HG02610 (cell line): ENCODE measurements at regions not wholly inside any gene's neighbourhood (a gene's known extent, or its start where the extent isn't known, plus 50 kb on each side); places are given as distances from the start of the nearest gene placed in this dataset.

ENCODE experiments used
- ATAC-seq: cut with Tn5 transposase; IDR thresholded peaks from one replicate; pipeline ENCODE4 v1.9.1; 2021; ENCODE audit warnings: mild to moderate bottlenecking, moderate library complexity; ENCODE audit not compliant: unreplicated experiment

DNA sequence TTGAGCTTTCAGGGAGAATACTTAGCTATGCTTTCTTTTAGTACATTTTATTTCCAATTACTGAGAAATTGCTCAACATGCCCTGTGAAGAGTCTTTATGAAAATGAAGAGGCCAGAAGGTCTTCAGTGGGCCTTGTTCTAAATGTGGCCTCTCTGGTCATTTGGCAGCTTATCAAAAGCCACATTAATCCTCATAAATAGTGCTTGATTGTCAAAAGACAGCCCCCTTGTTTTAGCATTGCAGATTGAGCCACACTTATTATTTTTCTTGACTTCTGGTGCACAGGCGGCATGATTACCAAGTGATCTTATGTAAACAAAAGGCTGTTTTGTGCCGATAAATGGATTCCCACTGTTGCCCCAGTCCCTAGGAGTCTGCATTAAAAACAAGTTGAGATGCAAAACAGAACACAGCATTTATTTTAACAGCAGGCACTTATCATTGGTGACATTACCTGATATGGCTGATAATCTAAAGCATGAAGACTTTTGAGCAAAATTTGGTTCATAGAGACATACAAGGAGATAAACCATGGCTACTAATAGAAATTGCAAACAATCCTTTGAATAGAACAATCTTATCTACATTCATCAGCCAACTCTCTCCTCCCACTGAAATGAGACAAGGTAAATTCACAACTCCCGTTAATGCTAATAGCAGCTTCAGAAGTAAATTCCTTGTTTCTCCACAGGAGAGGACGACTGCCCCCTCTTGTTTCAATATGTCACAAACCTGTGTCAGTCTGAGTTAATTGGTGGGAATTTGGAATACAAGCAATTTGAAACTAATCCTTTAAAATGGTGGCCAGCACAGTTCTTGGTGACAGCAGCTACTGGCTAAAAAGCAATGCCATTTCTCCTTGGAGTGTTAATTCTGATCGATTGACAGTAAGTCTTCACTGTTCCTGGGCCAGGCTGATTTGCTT lies 194.3 kb downstream of the NSUN3 start:
- ATAC-seq = no peak

DNA sequence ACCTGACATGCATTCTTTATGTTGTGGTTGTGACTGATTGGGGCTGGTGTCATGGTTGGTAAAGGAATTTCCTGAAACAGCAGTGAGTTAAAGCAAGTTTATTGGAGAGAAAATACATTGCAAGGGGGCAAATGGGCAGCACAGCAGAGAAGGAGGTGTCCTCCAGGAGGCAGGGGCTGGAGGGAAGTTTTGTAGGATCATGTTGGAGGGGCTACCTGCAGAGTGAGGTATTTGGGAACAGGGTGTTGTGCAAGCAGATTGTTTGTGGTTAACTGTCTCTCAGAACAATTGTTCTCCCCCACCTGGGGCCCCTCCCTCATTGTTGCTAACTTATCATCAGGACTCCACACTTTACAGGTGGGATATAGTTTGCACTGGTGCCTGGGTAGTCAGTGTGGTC lies 196.0 kb downstream of the NSUN3 start:
- no peak for ATAC-seq

DNA sequence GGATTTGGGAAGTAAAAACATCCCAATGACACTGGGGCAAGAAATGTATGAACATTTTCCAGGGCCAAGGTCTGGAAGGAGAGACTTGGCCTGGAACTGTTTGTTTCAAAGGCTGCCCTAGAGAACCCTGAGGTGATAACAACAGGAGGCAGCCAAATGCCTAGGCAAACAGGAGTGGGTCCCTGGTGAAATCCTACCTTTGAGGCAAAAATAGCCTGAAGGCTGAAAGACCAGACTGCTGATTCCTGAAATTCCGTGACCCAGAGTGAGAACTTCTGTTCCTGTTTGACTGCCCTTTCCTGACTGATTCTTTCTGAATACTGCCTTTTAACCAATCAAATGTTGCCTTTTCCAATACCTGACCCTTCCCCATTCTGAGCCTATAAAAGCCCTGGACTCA lies 196.4 kb downstream of the NSUN3 start:
- no peak for ATAC-seq

DNA sequence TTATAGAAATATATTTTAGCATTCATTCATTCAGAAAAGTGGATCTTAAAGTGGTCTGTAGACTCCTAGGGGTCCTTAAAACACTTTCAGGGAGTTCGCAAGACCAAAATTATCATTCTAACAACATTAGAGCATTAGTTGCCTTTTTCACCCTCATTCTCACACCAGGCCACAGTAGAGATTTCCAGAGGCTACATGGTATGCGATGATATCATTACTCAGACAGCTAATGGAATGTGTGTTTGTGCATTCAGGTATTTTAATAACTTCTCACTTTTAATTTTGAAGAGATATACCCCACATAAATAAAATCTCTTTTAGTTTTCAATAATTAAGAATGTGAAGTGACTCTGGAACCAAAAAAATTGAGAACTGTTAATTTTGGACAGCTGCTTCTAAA lies 206.9 kb downstream of the NSUN3 start:
- ATAC-seq = no peak

DNA sequence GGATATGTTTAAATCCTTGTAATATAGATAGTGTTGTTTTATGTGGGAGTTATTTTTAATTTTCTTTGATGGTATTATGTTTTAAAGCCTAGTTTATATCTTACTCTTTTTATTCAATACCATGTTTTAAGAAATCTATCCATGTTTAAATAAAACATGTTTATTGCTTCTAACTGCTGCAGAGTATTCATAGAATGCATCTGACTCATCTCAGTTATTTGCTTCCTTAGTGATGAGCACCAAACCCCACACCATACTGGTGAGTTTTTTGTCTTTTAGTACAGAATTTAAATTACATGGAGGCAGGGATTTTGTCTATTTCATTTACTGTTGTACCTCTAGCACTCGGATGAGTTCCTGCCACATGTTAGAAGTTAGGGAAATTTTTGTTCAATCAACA lies 209.2 kb downstream of the NSUN3 start:
- no peak for ATAC-seq

DNA sequence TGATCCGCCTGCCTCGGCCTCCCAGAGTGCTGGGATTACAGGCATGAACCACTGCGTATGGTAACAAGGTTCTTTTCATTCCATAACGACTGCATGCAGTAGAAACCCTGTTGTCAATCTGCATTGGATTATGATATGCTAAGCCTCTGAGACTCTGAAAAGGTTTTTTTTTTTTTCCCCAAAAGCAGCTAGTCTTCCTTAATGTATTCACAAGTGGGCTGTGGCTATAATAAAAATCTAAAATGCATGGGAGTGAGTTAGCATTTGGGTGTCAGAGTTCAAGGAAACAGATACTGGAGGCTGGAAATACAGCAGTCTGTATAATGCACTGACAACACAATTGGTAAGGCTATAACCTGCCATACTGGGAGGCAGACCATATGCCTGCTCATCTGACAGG lies 218.1 kb downstream of the NSUN3 start:
- no peak for ATAC-seq

DNA sequence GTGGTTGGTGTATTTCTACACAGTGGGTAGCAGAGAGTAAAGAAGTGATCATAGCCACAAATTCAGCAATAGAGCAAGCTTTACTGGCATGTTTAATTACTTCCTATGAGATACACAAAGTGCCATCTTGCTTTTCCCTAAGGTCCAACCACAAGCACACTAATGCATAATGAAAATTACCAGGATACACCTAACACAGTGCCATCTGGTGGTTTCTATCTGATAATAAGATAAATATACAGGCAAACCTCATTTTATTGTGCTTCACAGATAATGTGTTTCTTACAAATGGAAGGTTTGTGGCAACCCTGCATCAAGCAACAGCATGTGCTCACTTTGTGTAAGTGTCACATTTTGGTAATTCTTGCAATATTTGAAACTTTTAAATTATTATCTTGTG lies 223.0 kb downstream of the NSUN3 start:
- ATAC-seq = no peak

DNA sequence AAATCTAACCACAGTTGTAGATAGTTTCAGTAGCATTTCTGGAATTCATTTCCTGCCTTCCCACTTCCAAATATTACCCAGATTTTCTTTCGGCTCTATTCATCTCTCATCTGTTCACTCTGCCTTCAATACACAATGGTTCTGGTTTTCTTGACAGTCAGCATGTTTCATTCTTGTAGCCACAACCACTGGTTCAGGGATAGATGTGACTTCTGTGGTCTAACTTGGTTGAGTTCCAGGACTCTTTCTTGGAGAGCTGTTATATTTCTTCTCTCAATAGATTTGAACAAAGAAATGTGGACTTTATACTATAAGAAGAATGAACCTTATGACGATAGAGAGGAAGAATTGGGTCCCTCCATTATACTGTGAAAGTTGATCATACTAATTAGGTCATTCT lies 228.8 kb downstream of the NSUN3 start:
- ATAC-seq = no peak

DNA sequence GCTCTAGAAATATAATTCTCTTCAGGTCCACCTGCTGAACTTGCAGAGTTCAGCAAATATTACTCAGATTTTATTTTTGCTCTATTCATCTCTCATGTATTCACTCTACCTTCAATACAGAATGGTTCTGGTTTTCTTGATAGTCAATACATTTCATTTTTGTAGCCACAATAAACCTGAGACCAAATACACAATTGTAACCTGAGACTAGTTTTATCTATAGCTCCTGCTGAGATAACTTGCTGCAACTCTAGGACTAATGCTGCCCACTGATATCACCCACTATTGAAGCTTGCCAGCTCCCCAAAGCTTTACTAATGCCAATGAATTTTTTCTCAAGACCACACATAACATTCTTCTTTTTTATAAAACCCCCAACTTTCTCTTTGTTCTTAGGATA lies 229.3 kb downstream of the NSUN3 start:
- ATAC-seq = no peak

DNA sequence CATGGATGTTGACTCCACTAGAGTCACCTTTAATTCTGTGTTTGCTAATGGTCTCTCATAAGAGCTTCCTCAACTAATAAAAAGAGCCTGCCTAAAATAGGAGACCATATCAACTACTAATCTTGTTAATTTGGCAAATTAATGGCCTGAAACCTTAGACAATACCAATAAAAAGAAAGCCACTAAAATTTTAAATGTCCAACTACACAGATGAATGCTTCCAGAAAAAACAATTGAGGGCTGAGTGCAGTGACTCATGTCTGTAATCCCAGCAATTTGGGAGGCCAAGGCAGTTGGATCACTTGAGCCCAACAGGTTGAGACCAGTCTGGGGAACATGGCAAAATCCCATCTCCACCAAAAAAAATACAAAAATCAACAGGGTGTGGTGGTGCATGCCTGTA lies 230.9 kb downstream of the NSUN3 start:
- ATAC-seq = no peak

DNA sequence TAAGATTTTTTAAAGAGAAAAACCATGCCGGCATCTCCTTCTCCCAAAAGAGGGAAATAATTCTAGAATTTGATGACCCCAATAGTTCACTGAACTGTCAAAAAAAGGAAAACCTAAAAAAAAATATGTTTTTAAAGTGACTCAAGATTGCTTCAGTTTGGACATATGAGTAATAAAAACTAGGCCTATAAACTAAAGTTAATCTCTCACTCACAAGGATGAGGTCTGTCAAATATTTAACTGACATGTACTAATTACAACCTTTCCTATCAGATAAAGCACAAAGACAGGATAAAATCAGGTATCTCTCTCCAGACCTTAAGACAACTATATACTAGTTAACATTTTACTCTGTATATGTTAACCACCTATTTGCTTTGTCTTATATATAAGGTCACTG lies 231.9 kb downstream of the NSUN3 start:
- ATAC-seq = no peak

DNA sequence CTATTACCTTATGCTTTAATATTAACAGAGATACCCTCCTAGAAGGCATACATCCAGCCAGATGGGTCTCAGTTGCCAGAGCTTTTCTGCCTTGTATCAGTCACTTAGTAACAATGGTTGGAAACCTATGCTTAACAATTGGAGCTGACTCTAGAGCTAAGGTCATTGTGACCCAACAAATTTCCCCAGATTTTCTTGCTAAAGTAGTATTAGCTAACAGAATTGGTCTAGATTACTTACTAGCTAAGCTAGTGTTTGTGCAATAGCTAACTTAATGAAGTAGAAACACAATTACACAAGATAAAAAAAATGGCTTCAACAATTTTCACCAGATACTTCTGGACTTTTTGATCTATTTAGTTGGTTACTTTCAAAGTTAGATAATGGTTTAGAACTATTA lies 236.9 kb downstream of the NSUN3 start:
- no peak for ATAC-seq

DNA sequence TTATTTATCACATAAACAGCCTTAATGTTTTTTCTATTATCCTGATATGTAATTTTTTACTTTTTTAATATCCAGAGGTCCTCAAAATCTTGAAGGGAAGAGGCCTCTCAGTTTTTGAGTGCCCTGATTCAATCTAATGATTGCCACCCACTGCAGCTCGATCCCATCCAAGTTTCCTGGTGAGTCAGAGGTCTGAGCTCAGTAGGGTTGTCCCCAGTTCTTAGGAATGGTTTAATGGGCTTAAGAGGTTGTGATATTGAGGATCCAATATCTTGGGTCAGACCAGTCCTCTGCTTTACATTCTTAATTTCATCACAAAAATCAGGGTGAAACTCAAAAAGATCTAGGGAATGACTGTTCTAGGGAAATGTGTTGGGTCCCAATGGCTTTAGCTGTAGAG lies 238.5 kb downstream of the NSUN3 start:
- no peak for ATAC-seq

DNA sequence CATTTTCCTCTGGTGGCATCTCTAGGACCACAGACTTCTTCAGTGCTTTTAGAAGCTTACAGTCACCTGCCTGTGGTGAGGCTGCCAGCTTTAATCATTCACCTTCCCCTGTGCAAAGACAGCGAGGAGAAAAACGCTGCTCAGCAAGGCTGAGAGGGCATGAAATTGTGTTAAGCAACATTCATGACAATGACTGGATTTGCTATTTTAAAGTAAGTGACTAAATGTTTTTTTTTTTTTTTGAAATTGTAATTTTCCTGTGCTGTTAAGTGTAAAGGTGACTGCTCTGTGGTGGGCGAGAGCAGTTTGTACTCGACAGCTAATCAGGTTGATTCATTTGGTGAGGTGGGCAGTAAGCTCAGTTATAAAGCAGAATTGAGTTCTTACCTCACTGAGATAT lies 240.4 kb downstream of the NSUN3 start:
- ATAC-seq = no peak

DNA sequence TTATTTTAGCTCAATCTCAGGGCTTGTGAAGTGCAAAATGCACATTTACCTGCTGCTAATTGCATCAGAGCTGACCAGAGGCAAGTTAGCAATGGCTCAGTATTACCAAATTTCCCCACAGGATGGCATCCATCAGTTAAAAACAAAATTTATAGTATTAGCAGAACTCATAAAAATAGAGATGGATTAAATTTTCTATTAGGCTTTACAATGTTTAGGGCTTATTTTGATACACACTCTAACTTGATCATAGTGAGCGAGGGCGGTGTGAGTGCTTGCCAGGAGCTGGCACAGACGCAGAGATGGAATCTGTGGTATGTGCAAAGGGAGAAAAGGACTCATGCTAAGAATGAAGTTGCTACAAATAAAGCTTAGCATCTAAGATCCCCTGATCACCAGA lies 241.0 kb downstream of the NSUN3 start:
- no peak for ATAC-seq

DNA sequence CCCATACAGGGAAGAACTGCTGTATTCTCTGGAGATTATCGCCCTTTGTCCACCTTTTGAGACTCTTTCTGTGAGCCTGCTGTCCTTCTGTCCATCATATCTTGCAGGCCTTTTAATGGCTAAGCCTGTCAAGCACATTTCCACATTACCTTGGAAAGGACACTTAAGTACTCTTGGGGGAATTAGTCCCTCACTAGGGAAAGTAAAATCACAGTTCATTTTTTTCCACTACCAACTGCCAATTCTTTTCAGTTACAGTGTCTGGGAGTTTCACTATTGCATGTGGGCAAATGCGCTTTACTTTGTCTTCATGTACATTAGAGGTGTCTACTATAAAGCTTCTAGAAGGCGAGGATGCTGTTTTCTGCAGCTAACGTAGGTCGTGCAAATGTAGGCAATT lies 242.1 kb downstream of the NSUN3 start:
- no peak for ATAC-seq

DNA sequence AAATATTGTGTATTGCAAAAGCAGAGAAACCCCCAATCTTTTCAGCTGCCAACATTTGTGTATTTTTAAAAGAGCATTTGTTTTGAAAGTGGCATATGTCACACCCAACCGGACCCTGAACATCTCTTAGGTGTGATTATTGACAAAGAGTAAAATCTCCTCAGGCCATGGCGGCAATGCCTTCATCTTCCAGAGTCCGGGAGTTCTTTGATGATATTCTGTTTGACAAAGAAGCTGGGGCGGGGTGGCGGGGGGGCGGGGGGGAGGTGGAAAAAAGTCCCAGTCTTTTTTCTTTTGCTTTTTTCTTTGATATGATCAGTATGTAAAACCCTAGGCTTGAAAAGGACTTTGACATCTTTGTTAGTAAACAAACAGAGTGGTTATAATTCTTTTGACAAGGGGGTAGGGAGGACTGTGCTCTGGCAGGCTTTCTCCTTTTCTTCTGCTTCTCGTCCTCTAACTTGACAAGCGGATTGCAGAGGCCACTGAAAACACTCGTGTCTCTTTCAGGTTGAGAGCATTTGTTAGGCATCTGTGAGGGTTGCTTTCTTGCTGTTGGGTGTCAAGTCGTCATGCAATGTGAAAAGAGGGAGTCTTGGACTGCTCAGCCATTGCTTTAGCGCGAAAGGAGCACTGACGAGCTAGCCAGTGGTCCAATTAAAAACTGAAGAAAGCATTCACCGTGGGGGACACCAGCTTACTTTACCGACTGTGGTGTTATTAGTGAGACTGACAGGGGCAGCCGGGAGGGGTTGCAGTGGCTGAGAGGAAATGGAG lies 243.2 kb downstream of the NSUN3 start:
- no peak for ATAC-seq

DNA sequence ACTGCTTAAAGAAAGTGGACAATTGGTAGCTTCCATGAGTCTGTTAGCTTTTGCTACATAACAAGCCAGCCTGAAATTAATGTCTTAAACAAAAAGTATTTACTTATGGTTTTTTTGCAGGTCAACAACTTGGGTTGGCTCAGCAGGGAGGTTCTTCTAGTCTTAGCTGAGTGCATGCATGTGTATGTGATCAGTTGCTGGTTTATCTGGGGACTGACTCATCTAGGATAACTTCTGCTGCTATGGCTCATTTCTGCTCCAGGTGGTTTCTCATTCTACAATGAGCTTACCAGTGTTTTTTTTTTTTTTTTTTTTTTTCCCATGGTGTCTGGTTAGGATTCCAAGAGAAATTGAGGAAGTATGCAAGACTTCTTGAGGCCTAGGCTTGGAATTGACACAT lies 244.7 kb downstream of the NSUN3 start:
- no peak for ATAC-seq

DNA sequence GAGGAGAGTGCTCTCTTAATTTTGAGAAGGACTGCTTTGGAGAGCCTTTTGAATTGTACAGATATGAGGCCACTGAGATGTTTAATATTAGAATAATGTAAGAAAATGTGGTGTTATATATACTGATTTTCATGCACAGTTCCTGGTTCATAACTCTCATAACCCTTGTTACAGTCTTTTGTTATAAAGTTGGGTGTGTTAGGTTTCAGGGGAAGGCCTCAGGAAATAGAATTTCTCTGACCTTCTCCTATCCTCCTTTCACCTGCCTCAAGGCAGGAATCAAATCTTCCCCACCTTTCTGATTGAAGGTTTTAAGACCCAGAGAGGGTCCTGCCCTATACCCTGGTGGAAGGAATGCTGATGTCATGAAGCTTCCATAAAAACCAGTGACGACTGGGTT lies 245.9 kb downstream of the NSUN3 start:
- ATAC-seq = no peak

DNA sequence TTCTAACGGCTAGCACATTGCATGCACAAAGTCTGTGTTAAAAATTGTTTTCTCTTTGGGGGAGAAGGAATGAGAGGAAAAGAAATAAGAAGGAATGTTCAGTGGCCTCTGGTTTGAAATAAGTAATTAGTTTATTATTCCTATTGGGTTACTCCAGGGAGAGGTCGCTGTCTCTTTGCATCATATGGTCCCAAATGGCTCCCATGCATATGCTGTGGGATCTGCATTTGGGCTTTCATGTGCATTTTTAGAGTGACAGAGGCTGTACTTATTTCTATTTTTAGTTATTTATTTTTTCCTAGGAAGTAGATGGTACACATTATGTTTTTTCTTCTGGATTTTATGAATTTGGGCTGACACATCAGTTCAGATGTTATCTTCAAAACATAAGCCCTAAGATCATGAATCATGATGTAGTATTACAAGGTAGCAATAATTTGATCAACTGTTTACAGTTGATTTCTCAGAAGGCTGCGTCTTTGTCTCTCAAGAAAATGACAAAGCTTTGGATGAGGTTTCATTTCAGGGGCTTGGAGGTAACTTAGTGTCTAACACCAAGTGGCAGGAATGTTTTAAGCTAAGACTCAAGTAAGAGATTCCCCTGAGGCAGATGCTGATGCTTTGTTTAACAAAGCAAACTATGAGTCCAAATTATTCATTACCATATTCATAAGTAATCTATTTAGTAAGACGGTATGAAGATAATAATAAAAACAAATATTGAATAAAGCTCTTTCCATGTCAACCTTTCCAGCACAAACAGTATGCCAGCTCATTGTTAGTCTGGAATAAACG lies 247.7 kb downstream of the NSUN3 start:
- ATAC-seq = no peak

DNA sequence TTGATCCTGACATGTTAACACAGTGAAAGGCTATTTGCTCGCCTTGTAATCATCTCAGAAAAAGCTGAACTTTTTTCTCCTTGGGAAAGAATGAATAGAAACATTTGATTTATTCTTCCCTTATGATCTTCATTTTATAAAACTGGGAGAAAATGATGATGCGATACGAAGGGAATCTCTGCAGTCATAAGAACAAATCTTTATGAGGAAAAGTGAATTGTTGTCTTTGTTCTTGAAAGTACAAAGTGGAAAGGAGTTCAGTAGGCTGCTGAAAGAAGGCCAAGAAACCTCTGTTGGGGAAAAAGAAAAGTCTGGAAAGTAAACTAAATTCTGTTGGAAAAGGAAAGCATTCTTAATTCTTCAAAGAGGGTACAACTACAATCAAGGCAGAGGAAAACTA lies 248.8 kb downstream of the NSUN3 start:
- no peak for ATAC-seq
